HG03066 (cell line): ENCODE measurements at regions not wholly inside any gene's neighbourhood (a gene's known extent, or its start where the extent isn't known, plus 50 kb on each side); places are given as distances from the start of the nearest gene placed in this dataset.
"Not testable (repeated sequence)": the region's sequence is repeated elsewhere in the genome, so short reads cannot be mapped to it uniquely, and the experiment has no call there.

Experiments used
- ATAC-seq: cut with Tn5 transposase; IDR thresholded peaks from one replicate; pipeline ENCODE4 v1.9.1; 2021; ENCODE audit warnings: low read depth; ENCODE audit not compliant: unreplicated experiment

DNA sequence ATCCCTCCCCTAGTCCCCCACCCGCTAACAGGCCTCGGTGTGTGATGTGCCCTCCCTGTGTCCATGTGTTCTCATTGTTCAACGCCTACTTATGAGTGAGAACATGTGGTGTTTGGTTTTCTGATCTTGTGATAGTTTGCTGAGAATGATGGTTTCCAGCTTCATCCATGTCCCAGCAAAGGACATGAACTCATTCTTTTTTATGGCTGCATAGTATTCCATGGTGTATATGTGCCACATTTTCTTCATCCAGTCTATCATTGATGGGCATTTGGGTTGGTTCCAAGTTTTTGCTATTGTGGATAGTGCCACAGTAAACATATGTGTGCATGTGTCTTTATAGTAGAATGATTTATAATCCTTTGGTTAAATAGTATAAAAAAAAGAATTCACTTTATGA lies 380.9 kb upstream of the ST8SIA4 start:
- not testable (repeated sequence) for ATAC-seq

DNA sequence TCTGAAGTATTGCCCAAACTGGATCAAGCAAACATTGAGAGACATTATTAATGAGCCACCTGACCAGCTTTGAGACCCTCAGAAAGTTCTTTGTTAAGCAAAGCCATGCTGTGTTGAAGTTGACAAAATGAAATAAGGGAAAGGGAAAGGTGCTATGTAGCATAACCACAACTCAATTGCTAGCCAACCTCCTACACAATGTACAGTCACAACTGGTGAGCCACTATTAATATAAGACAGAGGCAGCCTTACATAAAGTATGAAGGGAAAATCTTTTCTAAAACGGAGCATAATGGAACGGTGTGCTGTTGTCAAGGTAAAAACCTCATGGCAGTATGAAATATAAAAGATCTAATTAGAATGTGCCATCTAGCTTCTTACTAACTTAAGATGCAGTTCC lies 375.8 kb upstream of the ST8SIA4 start:
- ATAC-seq = no peak

DNA sequence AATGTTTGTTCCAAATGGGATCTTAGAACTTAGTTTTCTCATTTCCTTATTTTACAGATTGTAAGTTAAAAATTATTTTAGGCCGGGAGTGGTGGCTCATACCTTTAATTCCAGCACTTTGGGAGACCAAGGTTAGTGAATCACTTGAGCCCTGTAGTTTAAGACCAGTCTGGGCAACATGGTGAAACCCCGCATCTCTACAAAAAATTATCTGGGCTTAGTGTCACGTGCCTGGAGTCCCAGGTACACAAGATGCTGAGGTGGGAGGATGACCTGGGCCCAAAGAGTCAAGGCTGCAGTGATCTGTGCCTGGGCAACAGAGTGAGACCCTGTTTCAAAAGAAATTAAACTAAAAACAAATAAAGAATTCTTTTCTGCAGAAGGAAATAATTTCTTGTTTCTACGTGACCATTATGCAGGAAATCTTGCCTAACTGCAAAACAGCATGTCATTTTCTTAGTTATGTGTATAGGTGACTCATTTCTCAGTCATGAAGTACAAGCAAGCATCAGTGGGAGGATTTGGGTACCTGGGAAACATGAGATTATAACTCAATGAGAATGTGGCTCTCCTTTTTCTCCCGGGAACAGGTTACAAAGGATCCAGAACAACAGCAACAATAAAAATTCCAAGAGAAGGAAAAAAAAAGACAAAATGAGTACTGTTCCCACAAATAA lies 375.1 kb upstream of the ST8SIA4 start:
- no peak for ATAC-seq

DNA sequence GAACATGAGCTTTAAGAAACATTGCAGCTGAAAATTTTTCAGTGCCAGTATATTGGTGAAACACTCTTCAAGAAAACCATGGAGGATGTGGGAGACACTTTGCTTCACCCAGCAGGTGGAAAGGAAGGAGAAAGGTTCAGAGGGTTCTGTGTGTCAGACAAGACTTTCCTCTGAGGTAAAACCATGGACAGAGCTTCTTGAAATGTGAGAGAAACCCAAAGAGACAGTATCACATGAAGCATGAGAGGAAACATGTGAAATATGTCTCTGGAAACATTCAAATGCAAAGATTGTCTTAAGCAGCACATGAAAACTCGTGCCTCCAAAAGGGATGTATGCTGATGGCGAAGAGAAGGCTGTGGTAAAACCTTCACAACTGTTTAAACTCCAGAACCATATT lies 368.9 kb upstream of the ST8SIA4 start:
- ATAC-seq = no peak

DNA sequence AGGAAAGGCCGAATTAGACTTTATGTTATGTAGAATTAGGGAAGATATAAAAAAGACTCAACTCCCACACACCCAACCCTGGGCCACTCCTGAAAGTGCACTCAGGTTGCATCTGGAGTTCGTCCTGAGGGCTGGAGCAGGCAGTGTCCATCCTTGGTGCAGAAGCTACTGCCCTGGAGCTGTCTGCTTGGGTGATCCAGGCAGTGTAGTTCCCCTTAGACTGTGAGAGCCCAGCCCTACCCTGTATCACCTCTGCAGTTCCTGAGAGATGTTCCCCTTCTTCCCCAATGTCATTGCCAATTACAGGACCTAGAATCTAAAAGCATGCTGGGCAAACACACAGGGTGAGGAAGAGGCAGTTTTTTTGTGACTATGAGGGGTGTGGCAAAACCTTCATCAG lies 368.3 kb upstream of the ST8SIA4 start:
- ATAC-seq = no peak

DNA sequence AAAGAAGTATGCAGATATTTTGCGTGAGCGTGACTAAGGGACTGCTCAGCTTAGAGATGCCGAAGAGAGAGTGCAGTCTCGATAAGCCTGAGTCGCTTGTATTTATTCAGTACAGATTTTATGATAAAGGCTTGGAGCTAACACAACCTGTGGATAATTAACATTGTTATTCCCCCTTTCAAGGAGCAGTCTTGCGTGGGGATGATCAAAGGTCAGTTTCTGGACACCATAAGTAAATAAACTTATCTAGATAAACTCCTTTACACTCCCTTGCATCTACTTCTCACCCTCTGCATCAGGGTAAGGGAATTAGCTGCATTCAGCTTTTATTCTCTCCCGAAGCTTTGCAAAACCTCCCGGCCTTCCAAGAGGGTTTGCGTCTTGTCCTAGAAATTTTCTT lies 357.8 kb upstream of the ST8SIA4 start:
- no peak for ATAC-seq

DNA sequence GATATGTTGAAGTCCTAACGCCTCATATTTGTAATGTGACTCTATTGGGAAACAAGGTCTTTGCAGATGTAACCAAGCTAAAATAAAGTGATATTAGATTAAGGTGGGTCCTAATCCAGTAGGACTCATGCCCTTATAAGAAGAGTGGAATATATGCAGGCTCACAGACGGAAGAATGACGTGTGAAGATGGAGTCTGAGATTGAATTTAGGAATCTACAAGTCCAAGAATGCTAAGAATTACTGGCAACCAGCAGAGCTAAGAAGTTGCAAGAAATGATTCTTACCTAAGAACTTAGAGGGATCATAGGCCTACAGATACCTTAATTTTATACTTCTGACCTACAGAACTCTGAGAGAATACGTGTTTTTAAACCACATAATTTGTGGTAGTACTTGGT lies 350.0 kb upstream of the ST8SIA4 start:
- ATAC-seq = no peak

DNA sequence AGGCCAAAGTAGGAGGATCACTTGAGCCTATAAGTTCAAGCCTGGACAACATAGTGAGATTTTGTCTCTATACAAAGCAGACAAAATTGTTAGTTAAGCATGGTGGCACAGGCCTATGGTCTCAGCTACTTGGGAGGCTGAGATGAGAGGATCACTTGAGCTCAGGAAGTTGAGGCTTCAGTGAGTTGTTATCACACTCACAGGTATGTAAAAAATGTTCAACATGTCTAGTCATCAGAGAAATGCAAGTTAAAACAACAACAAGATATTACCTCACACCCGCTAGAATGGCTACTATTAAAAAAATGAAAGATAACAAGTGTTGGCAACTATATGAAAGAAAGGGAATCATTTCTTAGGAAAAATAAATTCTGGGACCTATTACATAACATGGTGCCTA lies 341.5 kb upstream of the ST8SIA4 start:
- ATAC-seq = no peak

DNA sequence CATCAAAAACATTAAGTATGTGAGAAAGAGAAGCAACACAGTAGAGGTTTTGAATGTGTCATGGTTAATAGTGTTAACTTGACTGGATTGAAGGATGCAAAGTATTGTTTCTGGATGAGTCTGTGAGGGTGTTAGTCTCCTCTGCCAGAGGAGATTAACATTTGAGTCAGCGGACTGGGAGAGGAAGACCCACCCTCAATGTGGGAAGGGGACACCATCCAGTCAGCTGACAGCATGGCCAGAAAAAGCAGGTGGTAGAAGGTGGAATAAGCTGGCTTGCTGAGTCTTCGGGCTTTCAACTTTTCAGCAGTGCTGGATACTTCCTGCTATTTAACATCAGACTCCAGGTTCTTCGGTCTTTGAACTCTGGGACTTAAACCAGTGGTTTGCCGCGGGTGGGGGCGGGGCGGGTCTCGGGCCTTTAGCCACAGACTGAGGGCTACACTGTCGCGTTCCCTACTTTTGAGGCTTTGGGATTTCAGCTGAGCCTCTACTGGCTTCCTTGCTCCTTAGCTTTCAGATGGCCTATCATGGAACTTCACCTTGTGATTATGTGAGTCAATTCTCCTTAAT lies 309.9 kb upstream of the ST8SIA4 start:
- no peak for ATAC-seq

DNA sequence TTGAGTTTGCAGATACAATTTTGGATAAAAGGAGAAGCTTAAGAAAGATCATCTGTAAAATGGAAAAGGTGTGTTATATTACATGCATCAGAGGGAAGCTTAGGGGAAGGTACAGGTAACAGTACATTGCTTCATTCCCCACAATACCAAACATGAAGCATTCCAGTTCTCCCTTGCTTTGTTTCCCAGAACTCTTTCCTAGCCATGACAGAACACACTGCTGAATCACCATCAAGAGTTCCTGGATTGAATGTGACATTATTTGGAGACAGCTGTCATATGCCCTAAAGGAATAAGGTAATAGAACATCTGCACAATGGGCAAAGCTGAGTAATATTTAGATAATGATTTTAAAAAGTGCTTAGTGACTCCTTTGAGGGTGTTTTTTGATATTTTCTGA lies 303.5 kb upstream of the ST8SIA4 start:
- no peak for ATAC-seq

DNA sequence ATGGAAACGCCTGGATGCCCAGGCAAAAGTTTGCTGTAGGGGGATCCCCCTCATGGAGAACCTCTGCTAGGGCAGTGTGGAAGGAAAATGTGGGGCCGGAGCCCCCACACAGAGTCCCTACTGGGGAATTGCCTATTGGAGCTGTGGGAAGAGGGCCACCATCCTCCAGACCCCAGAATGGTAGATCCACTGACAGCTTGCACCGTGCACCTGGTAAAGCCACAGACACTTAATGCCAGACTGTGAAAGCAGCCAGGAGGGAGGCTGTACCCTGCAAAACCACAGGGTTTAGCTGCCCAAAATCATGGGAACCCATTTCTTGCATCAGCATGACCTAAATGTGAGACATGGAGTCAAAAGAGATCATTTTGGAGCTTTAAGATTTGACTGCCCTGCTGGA lies 302.0 kb upstream of the ST8SIA4 start:
- ATAC-seq = not testable (repeated sequence)

DNA sequence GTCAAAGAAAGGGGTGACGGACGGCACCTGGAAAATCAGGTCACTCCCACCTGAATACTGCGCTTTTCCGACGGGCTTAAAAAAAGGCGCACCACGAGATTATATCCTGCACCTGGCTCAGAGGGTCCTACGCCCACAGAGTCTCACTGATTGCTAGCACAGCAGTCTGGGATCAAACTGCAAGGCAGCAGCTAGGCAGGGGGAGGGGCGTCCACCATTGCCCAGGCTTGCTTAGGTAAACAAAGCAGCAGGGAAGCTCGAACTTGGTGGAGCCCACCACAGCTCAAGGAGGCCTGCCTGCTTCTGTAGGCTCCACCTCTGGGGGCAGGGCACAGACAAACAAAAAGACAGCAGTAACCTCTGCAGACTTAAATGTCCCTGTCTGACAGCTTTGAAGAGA lies 277.3 kb upstream of the ST8SIA4 start:
- not testable (repeated sequence) for ATAC-seq

DNA sequence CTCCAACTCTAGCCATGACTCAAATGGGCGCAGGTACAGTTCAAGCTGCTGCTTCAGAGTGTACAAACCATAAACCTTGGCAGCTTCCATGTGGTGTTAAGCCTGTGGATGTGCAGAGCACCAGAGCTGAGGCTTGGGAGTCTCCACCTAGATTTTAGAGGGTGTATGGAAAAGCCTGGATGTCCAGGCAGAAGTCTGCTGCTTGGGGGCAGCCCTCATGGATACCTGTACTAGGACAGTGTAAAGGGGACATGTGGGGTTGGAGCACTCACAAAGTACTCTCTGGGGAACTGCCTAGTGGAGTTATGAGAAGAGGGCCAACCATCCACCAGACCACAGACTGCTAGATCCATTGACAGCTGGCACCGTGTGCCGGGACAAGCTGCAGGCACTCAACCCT lies 273.5 kb upstream of the ST8SIA4 start:
- no peak for ATAC-seq

DNA sequence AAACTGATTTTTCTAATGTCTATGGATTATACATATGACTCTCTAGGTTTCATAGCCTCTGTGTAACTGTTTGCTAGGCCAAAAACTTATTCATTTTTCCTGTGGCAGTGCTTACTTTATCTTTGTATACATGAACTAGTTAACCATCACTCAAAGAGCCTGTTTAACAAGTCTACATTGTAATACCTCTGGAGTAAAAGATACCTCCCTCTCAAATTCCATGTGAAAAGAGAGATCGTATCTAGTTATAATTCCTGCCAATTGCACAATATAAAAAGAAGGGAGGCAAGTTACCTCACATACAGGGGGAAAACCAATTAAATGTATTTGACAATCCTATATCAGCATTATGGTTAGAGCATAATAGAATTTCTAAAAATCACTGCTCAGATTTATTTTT lies 271.9 kb upstream of the ST8SIA4 start:
- no peak for ATAC-seq

DNA sequence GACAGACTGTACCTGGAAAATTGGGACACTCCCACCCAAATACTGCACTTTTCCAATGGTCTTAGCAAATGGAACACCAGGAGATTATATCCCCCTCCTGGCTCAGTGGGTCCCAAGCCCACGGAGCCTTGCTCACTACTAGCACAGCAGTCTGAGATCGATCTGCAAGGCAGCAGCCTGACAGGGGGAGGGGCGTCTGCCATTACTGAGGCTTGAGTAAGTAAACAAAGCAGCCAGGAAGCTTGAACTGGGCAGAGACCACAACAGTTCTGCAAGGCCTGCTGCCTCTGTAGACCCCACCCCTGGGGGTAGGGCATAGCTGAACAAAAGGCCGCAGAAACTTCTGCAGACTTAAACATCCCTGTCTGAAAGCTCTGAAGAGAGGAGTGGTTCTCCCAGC lies 260.0 kb upstream of the ST8SIA4 start:
- no peak for ATAC-seq

DNA sequence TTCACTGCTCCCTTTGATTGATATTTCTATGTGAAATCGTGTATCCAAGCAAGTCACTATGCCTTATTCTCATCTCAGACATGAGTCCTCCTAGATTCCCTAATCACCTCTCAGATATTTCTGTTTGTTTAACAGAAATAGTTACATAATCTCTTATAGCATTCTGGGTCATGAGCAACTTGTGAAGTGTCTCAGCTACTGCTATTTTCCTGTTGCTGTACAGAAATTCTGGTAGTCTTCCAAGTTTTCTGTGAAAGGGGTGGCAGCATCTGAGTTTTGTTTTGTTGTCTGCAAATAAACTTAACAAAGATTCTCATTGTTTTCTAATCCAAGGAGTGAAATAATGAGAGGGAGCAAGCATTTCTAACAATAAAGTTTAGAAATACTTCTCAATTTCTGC lies 256.9 kb upstream of the ST8SIA4 start:
- no peak for ATAC-seq

DNA sequence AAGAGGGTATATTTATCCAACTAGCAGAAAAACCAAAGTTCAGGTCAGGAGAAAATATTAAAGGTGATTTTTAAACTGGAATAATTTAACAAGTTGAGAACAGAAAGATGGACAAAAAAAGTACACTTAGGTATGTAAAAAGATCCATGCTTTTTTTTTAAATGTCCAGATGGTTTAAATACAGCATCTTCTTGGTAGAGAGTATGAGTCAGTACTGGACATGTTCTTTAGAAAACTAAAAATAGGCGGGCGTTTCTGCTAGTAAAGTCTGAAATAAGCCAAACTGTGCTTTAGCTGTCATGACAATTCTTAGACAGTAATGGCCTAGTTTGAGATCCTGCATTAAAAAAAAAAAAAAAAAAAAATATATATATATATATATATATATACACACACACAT lies 255.9 kb upstream of the ST8SIA4 start:
- ATAC-seq = no peak

DNA sequence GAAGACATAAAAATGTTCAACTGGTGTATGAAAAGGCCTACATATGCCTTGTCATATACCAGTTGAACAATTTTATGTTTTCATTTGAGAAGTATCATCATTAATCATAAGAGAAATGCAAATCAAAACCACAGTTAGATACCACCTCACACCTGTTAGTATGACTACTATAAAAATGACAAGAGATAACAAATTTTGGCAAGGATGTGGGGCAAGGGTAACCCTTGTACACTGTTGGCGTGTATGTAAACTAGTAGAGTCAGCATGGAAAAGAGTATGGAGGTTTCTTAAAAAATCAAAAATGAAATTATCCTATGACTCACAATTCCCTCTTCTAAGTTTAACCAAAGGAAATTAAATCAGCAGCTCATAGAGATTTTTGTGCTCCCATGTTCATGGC lies 250.4 kb upstream of the ST8SIA4 start:
- no peak for ATAC-seq

DNA sequence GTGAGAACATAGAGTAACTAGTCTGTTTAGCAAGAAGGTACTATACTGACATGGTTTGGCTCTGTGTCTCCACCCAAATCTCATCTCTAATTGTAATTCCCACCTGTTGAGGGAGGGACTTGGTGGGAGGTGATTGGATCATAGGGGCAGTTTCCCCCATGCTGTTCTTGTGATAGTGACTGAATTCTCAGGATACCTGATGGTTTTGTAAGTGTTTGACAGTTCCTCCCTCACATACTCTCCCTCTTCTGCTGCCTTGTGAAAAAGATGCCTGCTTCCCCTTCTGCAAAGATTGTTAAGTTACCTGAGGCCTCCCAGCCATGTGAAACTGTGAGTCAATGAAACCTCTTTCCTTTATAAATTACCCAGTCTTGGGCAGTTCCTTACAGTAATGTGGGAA lies 240.4 kb upstream of the ST8SIA4 start:
- ATAC-seq = no peak

DNA sequence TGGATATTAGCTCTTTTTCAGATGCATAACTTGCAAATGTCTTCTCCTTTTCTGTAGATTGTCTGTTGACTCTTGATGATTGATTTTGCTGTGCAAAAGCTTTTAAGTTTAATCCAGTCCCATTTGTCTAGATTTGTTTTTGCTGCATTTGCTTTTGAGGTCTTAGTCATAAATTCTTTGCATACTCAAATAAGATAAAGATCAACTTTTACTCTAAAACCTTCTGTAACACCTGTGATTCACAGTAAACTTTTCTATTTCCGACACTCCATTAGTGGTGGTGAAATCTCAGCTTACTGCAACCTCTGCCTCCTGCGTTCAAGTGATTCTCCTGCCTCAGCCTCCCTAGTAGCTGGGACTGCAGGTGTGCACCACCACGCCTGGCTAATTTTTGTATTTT lies 239.0 kb upstream of the ST8SIA4 start:
- ATAC-seq = no peak

DNA sequence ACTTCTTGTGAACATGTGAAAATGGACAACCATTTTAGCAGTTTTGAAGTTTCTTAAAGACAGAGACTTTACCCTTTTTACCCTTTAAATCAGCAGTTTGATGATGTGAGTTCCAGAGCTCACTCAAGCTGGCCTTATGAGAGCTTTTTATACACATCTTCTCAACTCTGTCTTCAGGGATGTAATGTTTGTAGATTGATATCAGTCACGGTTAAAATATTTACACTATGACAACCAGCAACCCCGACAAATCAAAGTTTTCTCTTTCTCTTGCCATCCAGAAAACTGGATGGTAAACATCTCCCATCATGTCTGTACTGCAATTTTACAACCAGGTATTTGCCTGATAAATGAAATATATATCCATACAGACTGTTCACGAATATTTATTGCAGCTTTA lies 233.4 kb upstream of the ST8SIA4 start:
- ATAC-seq = no peak

DNA sequence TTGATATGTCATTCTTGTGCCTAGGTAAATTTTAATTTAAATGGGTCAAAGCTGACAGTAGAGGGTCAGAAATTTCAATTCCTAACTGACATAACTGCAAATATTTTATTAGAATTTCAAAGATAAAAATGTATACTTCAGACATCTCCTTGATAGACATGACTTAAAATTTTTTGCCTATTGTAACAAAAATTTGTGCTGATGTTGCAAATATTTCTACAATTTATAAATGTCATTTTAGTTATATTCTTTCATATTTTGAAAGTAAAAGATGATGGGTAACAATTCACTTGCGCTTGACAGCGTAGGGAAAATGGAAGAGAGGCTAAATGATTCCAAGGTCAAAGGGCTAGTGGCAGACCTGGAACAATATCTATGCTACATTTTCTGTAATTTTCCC lies 220.3 kb upstream of the ST8SIA4 start:
- ATAC-seq = no peak

DNA sequence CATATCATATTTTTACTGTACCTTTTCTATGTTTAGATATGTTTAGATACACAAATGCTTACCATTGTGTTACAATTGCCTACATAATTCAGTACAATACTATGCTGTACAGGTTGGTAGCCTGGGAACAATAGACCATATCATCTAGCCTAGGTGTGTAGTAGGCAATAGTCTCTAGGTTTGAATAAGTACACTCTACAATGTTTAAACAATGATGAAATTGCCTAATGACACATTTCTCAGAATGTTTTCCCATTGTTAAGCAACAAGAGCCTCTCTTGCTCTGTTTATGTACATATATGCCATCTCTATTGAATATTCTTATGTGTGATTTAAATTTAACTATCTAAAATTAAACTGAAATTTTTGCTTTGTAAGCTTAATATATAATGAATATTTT lies 209.6 kb upstream of the ST8SIA4 start:
- no peak for ATAC-seq
